H1 (cell line): ENCODE measurements at regions not wholly inside any gene's neighbourhood (a gene's known extent, or its start where the extent isn't known, plus 50 kb on each side); places are given as distances from the start of the nearest gene placed in this dataset.

Experiments used
- FOSL1 ChIP-seq: IDR thresholded peaks from 2 replicates; pipeline ENCODE4 v1.6.1; 2011; ENCODE audit warnings: mild to moderate bottlenecking, low read depth, low read length, moderate library complexity; ENCODE audit not compliant: insufficient read depth

DNA sequence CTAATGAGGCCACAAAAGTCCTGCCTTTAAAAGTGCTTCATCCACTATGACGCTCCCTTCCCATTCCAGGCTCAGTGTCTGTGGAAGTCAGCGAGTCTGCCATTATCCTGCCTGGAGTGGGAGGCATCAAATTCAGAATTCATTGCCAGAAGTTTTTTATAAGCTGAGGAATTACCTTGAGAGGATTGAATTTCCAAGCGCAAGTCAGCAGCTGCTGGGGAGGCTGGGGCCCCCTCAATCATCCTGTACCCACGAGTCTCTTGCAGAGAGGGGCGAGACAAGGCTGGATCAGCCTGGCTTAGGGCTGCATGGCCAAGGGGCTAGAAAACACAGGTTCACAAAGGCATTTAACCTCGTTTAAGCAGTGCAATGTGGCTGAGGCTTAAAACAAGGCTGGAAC is 170.5 kb upstream of the NOCT start (continued):
- TF ChIP-seq FOSL1 = no peak
